ENCODE measurements at regions not wholly inside any gene's neighbourhood (a gene's known extent, or its start where the extent isn't known, plus 50 kb on each side); places are given as distances from the start of the nearest gene placed in this dataset.

DNA sequence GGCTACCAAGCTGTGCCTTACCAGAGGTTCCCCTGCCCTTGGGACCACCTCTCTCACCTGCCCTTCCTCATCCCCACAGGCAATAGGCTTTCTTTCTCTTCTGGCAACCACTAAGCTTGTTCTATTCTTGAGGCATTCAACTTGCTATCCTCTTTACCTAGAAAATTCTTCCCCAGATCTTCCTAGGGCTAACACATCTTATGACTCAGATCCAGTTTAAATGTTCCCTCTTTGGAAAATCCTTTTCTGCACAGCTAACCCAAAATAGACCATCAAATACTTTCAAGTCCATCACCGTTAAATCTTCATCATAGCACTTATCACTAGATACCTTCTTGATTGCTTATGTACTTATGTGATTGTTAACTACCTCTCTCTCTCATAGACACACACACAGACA, 93.7 kb downstream of the ENC1 start:
- Mint-ChIP-seq H3K4me3 (no peak overlapping the region), H3K27ac (no peak overlapping the region), H3K4me1 (peaks cover 30% of the 10 kb centered on the region), H3K27me3 (ENCODE audit: low read depth, poor library complexity) (no peaks in the 10 kb centered on the region), H3K9me3 (no peaks in the 10 kb centered on the region), H3K36me3 (ENCODE audit: low read depth) (no peaks in the 10 kb centered on the region)
- DNase-seq = no peak
- TF ChIP-seq, protein P1, sequence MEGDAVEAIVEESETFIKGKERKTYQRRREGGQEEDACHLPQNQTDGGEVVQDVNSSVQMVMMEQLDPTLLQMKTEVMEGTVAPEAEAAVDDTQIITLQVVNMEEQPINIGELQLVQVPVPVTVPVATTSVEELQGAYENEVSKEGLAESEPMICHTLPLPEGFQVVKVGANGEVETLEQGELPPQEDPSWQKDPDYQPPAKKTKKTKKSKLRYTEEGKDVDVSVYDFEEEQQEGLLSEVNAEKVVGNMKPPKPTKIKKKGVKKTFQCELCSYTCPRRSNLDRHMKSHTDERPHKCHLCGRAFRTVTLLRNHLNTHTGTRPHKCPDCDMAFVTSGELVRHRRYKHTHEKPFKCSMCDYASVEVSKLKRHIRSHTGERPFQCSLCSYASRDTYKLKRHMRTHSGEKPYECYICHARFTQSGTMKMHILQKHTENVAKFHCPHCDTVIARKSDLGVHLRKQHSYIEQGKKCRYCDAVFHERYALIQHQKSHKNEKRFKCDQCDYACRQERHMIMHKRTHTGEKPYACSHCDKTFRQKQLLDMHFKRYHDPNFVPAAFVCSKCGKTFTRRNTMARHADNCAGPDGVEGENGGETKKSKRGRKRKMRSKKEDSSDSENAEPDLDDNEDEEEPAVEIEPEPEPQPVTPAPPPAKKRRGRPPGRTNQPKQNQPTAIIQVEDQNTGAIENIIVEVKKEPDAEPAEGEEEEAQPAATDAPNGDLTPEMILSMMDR (IDR thresholded peaks at IDR 0.05) = no peak

DNA sequence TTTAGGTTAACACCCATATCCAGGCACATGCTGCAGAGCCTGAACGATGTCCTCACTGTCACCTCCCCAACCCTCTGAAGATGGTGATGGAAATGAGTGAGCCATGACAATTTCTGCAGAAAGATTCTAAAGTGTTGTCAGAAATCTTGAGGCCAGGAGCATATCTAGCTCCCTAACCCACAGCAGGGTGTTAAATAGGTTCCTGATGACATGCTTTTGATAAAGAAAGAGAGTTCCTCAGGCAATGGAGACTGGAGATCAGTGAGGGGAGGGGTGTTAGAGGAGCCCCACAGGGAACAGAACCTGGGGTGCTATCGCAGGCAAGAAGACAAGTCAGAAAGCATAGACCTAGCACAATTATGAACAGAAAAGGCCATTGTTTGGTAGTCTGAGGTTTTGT, 95.7 kb downstream of the ENC1 start:
- DNase-seq = no peak
- TF ChIP-seq, protein P1 (IDR thresholded peaks at IDR 0.05) = no peak

DNA sequence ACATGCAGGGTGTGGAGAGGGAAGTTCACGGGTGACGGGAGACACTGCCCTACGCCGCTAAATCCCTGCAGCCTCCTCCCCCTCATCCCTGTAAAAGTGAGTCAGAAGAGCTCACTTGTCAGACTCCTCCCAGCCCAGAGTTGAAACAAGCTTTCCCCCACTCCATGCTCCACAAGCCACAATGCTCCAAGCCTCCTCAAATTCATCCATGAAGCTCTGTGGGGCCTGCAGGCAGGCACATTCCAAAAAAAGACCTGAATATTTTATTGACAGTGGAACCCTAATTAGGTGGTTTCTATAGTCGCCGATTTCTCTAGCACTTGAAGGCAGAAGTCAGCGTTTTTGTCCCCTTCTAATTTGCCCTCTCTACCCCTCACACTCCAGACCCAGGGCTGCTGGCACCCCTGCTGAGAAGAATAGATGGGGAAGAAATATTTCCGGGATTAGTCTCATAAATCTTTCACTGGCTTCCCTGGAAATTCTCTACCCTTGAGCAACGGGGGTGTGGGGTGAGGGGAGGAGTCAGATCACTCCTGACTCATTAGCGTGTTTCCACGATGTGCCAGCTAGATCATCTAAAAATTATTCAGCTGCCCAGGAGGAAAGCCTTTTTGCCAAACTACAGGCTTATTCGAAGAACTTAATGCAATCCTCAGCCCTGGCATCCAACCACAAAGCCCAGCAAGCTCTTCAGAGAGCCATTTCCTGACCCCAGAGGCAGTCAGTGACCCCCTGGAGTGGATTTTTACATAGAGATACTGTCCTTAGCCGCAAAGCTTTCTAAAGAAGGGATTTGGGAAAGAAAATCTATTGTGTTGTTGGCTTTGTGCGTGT, 97.1 kb downstream of the ENC1 start:
- Mint-ChIP-seq H3K36me3 (ENCODE audit: low read depth) (no peaks in the 10 kb centered on the region), H3K27ac (peak overlapping the region; percentile 95), H3K4me1 (peaks cover 34% of the 10 kb centered on the region), H3K4me3 (peak overlapping the region; percentile 70), H3K27me3 (ENCODE audit: low read depth, poor library complexity) (no peaks in the 10 kb centered on the region), H3K9me3 (no peaks in the 10 kb centered on the region)
- TF ChIP-seq, protein P1 (IDR thresholded peaks at IDR 0.05) = no peak
- DNase-seq = peak; percentile 39

More for the DNA sequence above, 95.7 kb downstream of the ENC1 start:
- Mint-ChIP-seq H3K9me3 (no peaks in the 10 kb centered on the region), H3K4me1 (peaks cover 34% of the 10 kb centered on the region), H3K4me3 (no peak overlapping the region), H3K27ac (no peak overlapping the region), H3K27me3 (ENCODE audit: low read depth, poor library complexity) (no peaks in the 10 kb centered on the region), H3K36me3 (ENCODE audit: low read depth) (no peaks in the 10 kb centered on the region)

DNA sequence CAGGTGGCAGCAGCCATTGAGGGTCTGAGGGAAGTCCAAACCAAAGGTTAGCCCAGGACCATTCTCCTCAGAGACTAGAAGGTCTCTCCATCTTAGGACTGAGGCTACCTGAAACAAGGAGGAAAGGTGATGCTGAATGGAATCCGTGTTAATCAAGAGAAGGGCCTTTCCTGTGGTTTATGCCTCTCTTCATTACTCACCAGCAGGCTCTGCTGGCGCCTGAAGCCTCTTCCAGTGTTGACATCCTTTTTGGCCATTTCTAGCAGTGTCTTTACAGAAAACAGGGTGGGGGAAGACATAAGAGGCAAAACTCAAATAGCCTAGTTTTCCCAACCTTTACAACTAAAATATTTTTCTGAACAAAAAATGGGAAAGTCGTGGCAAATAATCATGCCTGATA, 98.0 kb downstream of the ENC1 start:
- DNase-seq = no peak
- Mint-ChIP-seq H3K27me3 (ENCODE audit: low read depth, poor library complexity) (no peaks in the 10 kb centered on the region), H3K27ac (no peak overlapping the region), H3K4me3 (no peak overlapping the region), H3K36me3 (ENCODE audit: low read depth) (no peaks in the 10 kb centered on the region), H3K9me3 (no peaks in the 10 kb centered on the region), H3K4me1 (peaks cover 41% of the 10 kb centered on the region)
- TF ChIP-seq, protein P1 (IDR thresholded peaks at IDR 0.05) = no peak

DNA sequence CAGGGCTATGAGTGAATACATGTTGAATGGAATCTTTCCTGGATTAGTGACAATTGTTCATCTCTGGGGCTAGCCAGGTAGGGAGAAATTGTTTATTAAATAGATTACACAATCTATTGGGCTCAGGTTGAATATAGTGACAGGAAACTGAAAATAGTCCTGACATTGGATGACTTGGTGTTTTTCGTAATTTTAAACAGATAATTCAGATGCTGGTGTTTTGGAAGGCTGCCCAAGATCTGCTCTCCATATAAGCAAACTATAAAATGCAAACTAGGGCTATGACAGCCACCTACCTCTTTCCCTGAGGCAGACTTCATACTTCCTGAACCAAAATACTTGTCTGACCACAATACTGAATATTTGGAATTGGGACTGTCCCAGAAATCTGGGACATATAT, 99.1 kb downstream of the ENC1 start:
- Mint-ChIP-seq H3K4me1 (peaks cover 42% of the 10 kb centered on the region), H3K27ac (no peak overlapping the region), H3K36me3 (ENCODE audit: low read depth) (no peaks in the 10 kb centered on the region), H3K9me3 (peaks cover under 1% of the 10 kb centered on the region), H3K27me3 (ENCODE audit: low read depth, poor library complexity) (no peaks in the 10 kb centered on the region), H3K4me3 (no peak overlapping the region)
- no peak for DNase-seq
- TF ChIP-seq, protein P1 (IDR thresholded peaks at IDR 0.05) = no peak

DNA sequence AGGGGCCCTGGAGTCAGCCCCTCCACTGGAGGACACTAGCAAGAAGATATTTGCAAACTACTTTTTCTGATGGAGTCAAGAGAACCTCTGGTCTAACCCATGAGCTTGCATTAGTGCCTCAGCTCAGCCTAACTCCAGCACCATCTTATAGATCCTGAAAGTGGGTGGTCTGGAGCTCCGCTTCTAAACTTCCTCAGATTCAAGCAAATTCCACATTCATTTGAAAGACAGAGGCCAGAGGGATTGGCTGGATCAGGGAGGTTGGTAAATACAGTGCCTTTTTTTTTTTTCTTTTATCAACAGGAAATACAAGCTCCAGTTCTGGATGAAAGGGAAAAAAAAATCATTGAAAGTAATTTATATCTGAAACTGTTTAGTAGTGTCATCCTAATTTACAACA, 99.9 kb downstream of the ENC1 start:
- peaks cover 7% of the 10 kb centered on the region for H3K9me3 Mint-ChIP-seq
- H3K36me3 Mint-ChIP-seq (ENCODE audit: low read depth) = no peaks in the 10 kb centered on the region
- no peak for DNase-seq
- TF ChIP-seq, protein P1 (IDR thresholded peaks at IDR 0.05) = no peak
- no peak overlapping the region for H3K4me3 Mint-ChIP-seq
- peaks cover 46% of the 10 kb centered on the region for H3K4me1 Mint-ChIP-seq
- H3K27ac Mint-ChIP-seq = peak overlapping the region; percentile 85
- H3K27me3 Mint-ChIP-seq (ENCODE audit: low read depth, poor library complexity) = no peaks in the 10 kb centered on the region
